ENCODE measurements at regions not wholly inside any gene's neighbourhood (a gene's known extent, or its start where the extent isn't known, plus 50 kb on each side); places are given as distances from the start of the nearest gene placed in this dataset.

GRCh38 chr6:23498013-23498412 is 628.0 kb upstream of the NRSN1 start:
- 68% methylated on average over 4 of the region's 4 CpGs for WGBS

GRCh38 chr6:23499549-23499948 is 626.5 kb upstream of the NRSN1 start:
- Histone ChIP-seq H3K36me3 (ENCODE audit: control insufficient read depth in 4 of 4, insufficient read depth in 3 of 4, low read depth in 1 of 4, low read length in 3 of 4) (peaks cover 0 to 3% (median 0%) of the 10 kb centered on the region in 4 donors), H3K4me3 (ENCODE audit: low read depth in 1 of 3, low read length in 3 of 3) (no peak overlapping the region), H3K9ac (ENCODE audit: low read depth in 1 of 2, low read length in 2 of 2) (no peak overlapping the region), H3K27ac (ENCODE audit: low read depth in 1 of 2, low read length in 2 of 2) (no peak overlapping the region), H3K4me1 (ENCODE audit: control insufficient read depth in 4 of 4, insufficient read depth in 4 of 4, low read length in 3 of 4) (peaks cover 0 to 5% (median 0%) of the 10 kb centered on the region in 4 donors), H3K9me3 (ENCODE audit: control insufficient read depth in 4 of 4, low read length in 3 of 4) (no peaks in the 10 kb centered on the region), H3K27me3 (ENCODE audit: control insufficient read depth in 4 of 4, insufficient read depth in 4 of 4, low read length in 3 of 4) (no peaks in the 10 kb centered on the region)
- TF ChIP-seq MAX (IDR thresholded peaks at IDR 0.05): no peak
- TF ChIP-seq HNF4A (conservative IDR thresholded peaks at IDR 0.05): peak in 1 of 2 donors; percentile 42
- WGBS: 69% methylated on average over 1 of the region's 1 CpG
- no peak for DNase-seq (ENCODE audit: low spot score)

More at GRCh38 chr6:23498013-23498412, 628.0 kb upstream of the NRSN1 start:
- no peak for DNase-seq (ENCODE audit: low spot score)
- H3K4me3 ChIP-seq (ENCODE audit: low read depth in 1 of 3, low read length in 3 of 3): no peak overlapping the region
- no peak for TF ChIP-seq TAF1 (conservative IDR thresholded peaks at IDR 0.05)
- TF ChIP-seq SP1 (IDR thresholded peaks at IDR 0.05): no peak
- no peak for TF ChIP-seq FOXA2 (IDR thresholded peaks at IDR 0.05)
- TF ChIP-seq ZBTB33 (IDR thresholded peaks at IDR 0.05): no peak
- no peak for TF ChIP-seq FOXA1 (IDR thresholded peaks at IDR 0.05)
- TF ChIP-seq HNF4G (IDR thresholded peaks at IDR 0.05): no peak
- TF ChIP-seq NR2F2 (IDR thresholded peaks at IDR 0.05): no peak
- no peak for TF ChIP-seq MAX (IDR thresholded peaks at IDR 0.05)
- TF ChIP-seq REST (IDR thresholded peaks at IDR 0.05): no peak
- no peak for TF ChIP-seq EGR1 (IDR thresholded peaks at IDR 0.05; ENCODE audit: low read depth in 2 of 2)
- TF ChIP-seq JUND (IDR thresholded peaks at IDR 0.05): no peak
- no peak for TF ChIP-seq RAD21 (IDR thresholded peaks at IDR 0.05)
- no peak for TF ChIP-seq GABPA (IDR thresholded peaks at IDR 0.05 in 1 of 2, conservative IDR thresholded peaks at IDR 0.05 in 1 of 2)
- H3K27ac ChIP-seq (ENCODE audit: low read depth in 1 of 2, low read length in 2 of 2): no peak overlapping the region
- H3K36me3 ChIP-seq (ENCODE audit: control insufficient read depth in 4 of 4, insufficient read depth in 3 of 4, low read depth in 1 of 4, low read length in 3 of 4): no peaks in the 10 kb centered on the region
- H3K27me3 ChIP-seq (ENCODE audit: control insufficient read depth in 4 of 4, insufficient read depth in 4 of 4, low read length in 3 of 4): no peaks in the 10 kb centered on the region
- no peak overlapping the region for H3K9ac ChIP-seq (ENCODE audit: low read depth in 1 of 2, low read length in 2 of 2)
- H3K9me3 ChIP-seq (ENCODE audit: control insufficient read depth in 4 of 4, low read length in 3 of 4): no peaks in the 10 kb centered on the region
- peaks cover 0 to 5% (median 0%) of the 10 kb centered on the region in 4 donors for H3K4me1 ChIP-seq (ENCODE audit: control insufficient read depth in 4 of 4, insufficient read depth in 4 of 4, low read length in 3 of 4)
